ENCODE measurements at regions not wholly inside any gene's neighbourhood (a gene's known extent, or its start where the extent isn't known, plus 50 kb on each side); places are given as distances from the start of the nearest gene placed in this dataset.

GRCh38 chr5:8156706-8157105 lies 287.8 kb downstream of the MTRR start:
- no peak for ATAC-seq
- TF ChIP-seq ARNTL (CRISPR knock-in tag; IDR thresholded peaks at IDR 0.05; ENCODE audit: borderline replicate concordance, low read depth) (no peak), ESRRG (CRISPR knock-in tag; IDR thresholded peaks at IDR 0.05) (no peak), CSRNP3 (CRISPR knock-in tag; IDR thresholded peaks at IDR 0.05) (no peak), RARB (CRISPR knock-in tag; IDR thresholded peaks at IDR 0.05) (no peak), ISL1 (CRISPR knock-in tag; IDR thresholded peaks at IDR 0.05) (no peak), ZNF70 (CRISPR knock-in tag; IDR thresholded peaks at IDR 0.05) (no peak), POU6F1 (CRISPR knock-in tag; IDR thresholded peaks at IDR 0.05; ENCODE audit: borderline replicate concordance, low read depth) (no peak), TSHZ2 (CRISPR knock-in tag; IDR thresholded peaks at IDR 0.05) (no peak), ZNF565 (CRISPR knock-in tag; conservative IDR thresholded peaks at IDR 0.05; ENCODE audit: low read depth) (no peak), CSDC2 (CRISPR knock-in tag; IDR thresholded peaks at IDR 0.05) (no peak), TOX (CRISPR knock-in tag; IDR thresholded peaks at IDR 0.05; ENCODE audit: borderline replicate concordance) (no peak), ZFP30 (CRISPR knock-in tag; IDR thresholded peaks at IDR 0.05) (no peak), ZFP3 (CRISPR knock-in tag; IDR thresholded peaks at IDR 0.05) (no peak), ZNF8 (CRISPR knock-in tag; IDR thresholded peaks at IDR 0.05) (no peak)
- TF ChIP-seq, protein P1, sequence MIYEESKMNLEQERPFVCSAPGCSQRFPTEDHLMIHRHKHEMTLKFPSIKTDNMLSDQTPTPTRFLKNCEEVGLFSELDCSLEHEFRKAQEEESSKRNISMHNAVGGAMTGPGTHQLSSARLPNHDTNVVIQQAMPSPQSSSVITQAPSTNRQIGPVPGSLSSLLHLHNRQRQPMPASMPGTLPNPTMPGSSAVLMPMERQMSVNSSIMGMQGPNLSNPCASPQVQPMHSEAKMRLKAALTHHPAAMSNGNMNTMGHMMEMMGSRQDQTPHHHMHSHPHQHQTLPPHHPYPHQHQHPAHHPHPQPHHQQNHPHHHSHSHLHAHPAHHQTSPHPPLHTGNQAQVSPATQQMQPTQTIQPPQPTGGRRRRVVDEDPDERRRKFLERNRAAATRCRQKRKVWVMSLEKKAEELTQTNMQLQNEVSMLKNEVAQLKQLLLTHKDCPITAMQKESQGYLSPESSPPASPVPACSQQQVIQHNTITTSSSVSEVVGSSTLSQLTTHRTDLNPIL (CRISPR knock-in tag; IDR thresholded peaks at IDR 0.05; ENCODE audit: low read depth): no peak
- TF ChIP-seq, protein P2, sequence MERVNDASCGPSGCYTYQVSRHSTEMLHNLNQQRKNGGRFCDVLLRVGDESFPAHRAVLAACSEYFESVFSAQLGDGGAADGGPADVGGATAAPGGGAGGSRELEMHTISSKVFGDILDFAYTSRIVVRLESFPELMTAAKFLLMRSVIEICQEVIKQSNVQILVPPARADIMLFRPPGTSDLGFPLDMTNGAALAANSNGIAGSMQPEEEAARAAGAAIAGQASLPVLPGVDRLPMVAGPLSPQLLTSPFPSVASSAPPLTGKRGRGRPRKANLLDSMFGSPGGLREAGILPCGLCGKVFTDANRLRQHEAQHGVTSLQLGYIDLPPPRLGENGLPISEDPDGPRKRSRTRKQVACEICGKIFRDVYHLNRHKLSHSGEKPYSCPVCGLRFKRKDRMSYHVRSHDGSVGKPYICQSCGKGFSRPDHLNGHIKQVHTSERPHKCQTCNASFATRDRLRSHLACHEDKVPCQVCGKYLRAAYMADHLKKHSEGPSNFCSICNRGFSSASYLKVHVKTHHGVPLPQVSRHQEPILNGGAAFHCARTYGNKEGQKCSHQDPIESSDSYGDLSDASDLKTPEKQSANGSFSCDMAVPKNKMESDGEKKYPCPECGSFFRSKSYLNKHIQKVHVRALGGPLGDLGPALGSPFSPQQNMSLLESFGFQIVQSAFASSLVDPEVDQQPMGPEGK (CRISPR knock-in tag; IDR thresholded peaks at IDR 0.05; ENCODE audit: borderline replicate concordance): no peak

GRCh38 chr5:8157320-8157822 lies 288.4 kb downstream of the MTRR start:
- ATAC-seq: no peak
- TF ChIP-seq ZFP30 (CRISPR knock-in tag; IDR thresholded peaks at IDR 0.05): no peak
- TF ChIP-seq ZNF70 (CRISPR knock-in tag; IDR thresholded peaks at IDR 0.05): no peak
- no peak for TF ChIP-seq ZNF8 (CRISPR knock-in tag; IDR thresholded peaks at IDR 0.05)
- no peak for TF ChIP-seq TSHZ2 (CRISPR knock-in tag; IDR thresholded peaks at IDR 0.05)
- TF ChIP-seq, protein P1 (CRISPR knock-in tag; IDR thresholded peaks at IDR 0.05; ENCODE audit: low read depth): no peak
- no peak for TF ChIP-seq OSR1 (CRISPR knock-in tag; IDR thresholded peaks at IDR 0.05)
- no peak for TF ChIP-seq ISL1 (CRISPR knock-in tag; IDR thresholded peaks at IDR 0.05)
- no peak for TF ChIP-seq PPARA (CRISPR knock-in tag; IDR thresholded peaks at IDR 0.05; ENCODE audit: borderline replicate concordance)
- no peak for TF ChIP-seq TCF4 (CRISPR knock-in tag; IDR thresholded peaks at IDR 0.05; ENCODE audit: borderline replicate concordance)
- no peak for TF ChIP-seq ARNTL (CRISPR knock-in tag; IDR thresholded peaks at IDR 0.05; ENCODE audit: borderline replicate concordance, low read depth)
- TF ChIP-seq BACH2 (CRISPR knock-in tag; IDR thresholded peaks at IDR 0.05; ENCODE audit: borderline replicate concordance): no peak

All from SK-N-SH treated with all-trans-retinoic acid at 6 μM for 48 hours (cell line).